Stimulated activated CD4-positive, alpha-beta T cell treated with anti-CD3 and anti-CD28 coated beads, TNF-alpha, amount 100 ng/mL, for 48 hours (primary cell): ENCODE measurements at regions not wholly inside any gene's neighbourhood (a gene's known extent, or its start where the extent isn't known, plus 50 kb on each side); places are given as distances from the start of the nearest gene placed in this dataset.
A peak's percentile ranks its signal among the peaks of the same experiment; 100 is the strongest.
"Not testable (repeated sequence)": the region's sequence is repeated elsewhere in the genome, so short reads cannot be mapped to it uniquely, and the experiment has no call there.

Source experiments
- DNase-seq, 3 donors: peaks; one replicate each; pipeline ENCODE4 v3.0.0-alpha.2; 2020; ENCODE audit warnings: low read depth in 3 of 3

GRCh38 chr13:91014696-91015095 lies 332.8 kb upstream of the MIR17HG start:
- no peak for DNase-seq

- peak in 2 of 3 donors; percentile 1 for DNase-seq
Observed at GRCh38 chr13:91017031-91017668, 330.3 kb upstream of the MIR17HG start.

GRCh38 chr13:91017669-91018053 lies 329.8 kb upstream of the MIR17HG start:
- no peak for DNase-seq

- no peak for DNase-seq
Observed at GRCh38 chr13:91020461-91021034, 326.9 kb upstream of the MIR17HG start.

- DNase-seq, result no peak
Observed at GRCh38 chr13:91024157-91024792, 323.2 kb upstream of the MIR17HG start.

- DNase-seq, result no peak
Observed at GRCh38 chr13:91025442-91025841, 322.0 kb upstream of the MIR17HG start.

- no peak for DNase-seq
Observed at GRCh38 chr13:91031508-91031907, 316.0 kb upstream of the MIR17HG start.

- DNase-seq, result no peak
Observed at GRCh38 chr13:91032104-91032503, 315.4 kb upstream of the MIR17HG start.

GRCh38 chr13:91036886-91037285 lies 310.6 kb upstream of the MIR17HG start:
- no peak for DNase-seq

GRCh38 chr13:91042870-91043269 lies 304.6 kb upstream of the MIR17HG start:
- DNase-seq, result no peak

- DNase-seq, result no peak
Observed at GRCh38 chr13:91045351-91046034, 302.0 kb upstream of the MIR17HG start.

- no peak for DNase-seq
Observed at GRCh38 chr13:91046715-91047327, 300.7 kb upstream of the MIR17HG start.

GRCh38 chr13:91050970-91051369 lies 296.5 kb upstream of the MIR17HG start:
- no peak for DNase-seq

- DNase-seq, result no peak
Observed at GRCh38 chr13:91052876-91053275, 294.6 kb upstream of the MIR17HG start.

- DNase-seq, result no peak
Observed at GRCh38 chr13:91053318-91054065, 294.0 kb upstream of the MIR17HG start.

GRCh38 chr13:91054902-91055301 lies 292.6 kb upstream of the MIR17HG start:
- DNase-seq, result no peak

- DNase-seq, result no peak
Observed at GRCh38 chr13:91056746-91057145, 290.7 kb upstream of the MIR17HG start.

- not testable (repeated sequence) for DNase-seq
Observed at GRCh38 chr13:91057507-91057906, 290.0 kb upstream of the MIR17HG start.

GRCh38 chr13:91058066-91058465 lies 289.4 kb upstream of the MIR17HG start:
- DNase-seq, result no peak

GRCh38 chr13:91058919-91059318 lies 288.6 kb upstream of the MIR17HG start:
- no peak for DNase-seq

- DNase-seq, result no peak
Observed at GRCh38 chr13:91066745-91067144, 280.7 kb upstream of the MIR17HG start.

- no peak for DNase-seq
Observed at GRCh38 chr13:91072486-91072885, 275.0 kb upstream of the MIR17HG start.
